Activated CD4-positive, alpha-beta T cell treated with anti-CD3 and anti-CD28 coated beads for 36 hours (primary cell): ENCODE measurements at regions not wholly inside any gene's neighbourhood (a gene's known extent, or its start where the extent isn't known, plus 50 kb on each side); places are given as distances from the start of the nearest gene placed in this dataset.

Experiments used
- ATAC-seq: fragments of 200-7000 bp; cut with Tn5 transposase; one replicate; pipeline ENCODE4 v1.10.0; 2021; ENCODE audit warnings: mild to moderate bottlenecking, moderate library complexity
- CTCF ChIA-PET: fragments of 350-600 bp; sonication (Branson Sonifier 250); formaldehyde crosslinking; loops from one replicate; lab custom pipeline; 2021; ENCODE audit warnings: antibody characterized with exemption; lab: Charles Lee
- POLR2A ChIA-PET: fragments of 350-600 bp; sonication (Branson Sonifier 250); formaldehyde crosslinking; loops from one replicate; lab custom pipeline; 2021; ENCODE audit warnings: antibody characterized with exemption, inconsistent platforms; lab: Charles Lee
- DNase-seq: peaks from one replicate; pipeline ENCODE4 v3.0.0-alpha.2; 2020
- H3K27ac Mint-ChIP-seq: one replicate; pipeline ENCODE4 v1.8.0; 2021; ENCODE audit warnings: mixed read lengths
- H3K27me3 Mint-ChIP-seq: one replicate; pipeline ENCODE4 v1.8.0; 2021; ENCODE audit warnings: mixed read lengths
- H3K36me3 Mint-ChIP-seq: one replicate; pipeline ENCODE4 v1.8.0; 2021; ENCODE audit warnings: low read depth, mixed read lengths
- H3K4me1 Mint-ChIP-seq: one replicate; pipeline ENCODE4 v1.8.0; 2021; ENCODE audit warnings: mixed read lengths
- H3K4me3 Mint-ChIP-seq: one replicate; pipeline ENCODE4 v1.8.0; 2021; ENCODE audit warnings: mild to moderate bottlenecking, moderate library complexity, mixed read lengths
- H3K9me3 Mint-ChIP-seq: one replicate; pipeline ENCODE4 v1.8.0; 2021; ENCODE audit warnings: low read depth, mixed read lengths
- intact Hi-C, 2 experiments: fragments of 100-400 bp; cut with DNase I in 1 of 2; cut with micrococcal nuclease in 1 of 2; formaldehyde crosslinking; loops; one replicate each; pipeline versions ENCODE4 v1.14.2 to v1.15.1; 2022 to 2024; cut with DNase I, micrococcal nuclease

GRCh38 chr5:89372176-89372575 lies 489.2 kb upstream of the MEF2C start:
- Mint-ChIP-seq H3K27ac (no peak overlapping the region), H3K9me3 (peaks cover 2% of the 10 kb centered on the region), H3K4me1 (no peaks in the 10 kb centered on the region), H3K36me3 (no peaks in the 10 kb centered on the region), H3K4me3 (no peak overlapping the region), H3K27me3 (no peaks in the 10 kb centered on the region)
- CTCF ChIA-PET, result interaction anchor here (1.0 kb wide), 1 partner anchor 203 kb away, joined by 3 read pairs; no protein-coding TSS in a partner anchor
- POLR2A ChIA-PET, result no interaction called here
- DNase-seq (no peak), ATAC-seq (no peak)
- intact Hi-C loops, result no loop called here

GRCh38 chr5:89371646-89372045 lies 488.7 kb upstream of the MEF2C start:
- no peaks in the 10 kb centered on the region for H3K27me3 Mint-ChIP-seq
- peaks cover 2% of the 10 kb centered on the region for H3K9me3 Mint-ChIP-seq
- ChIA-PET CTCF (interaction anchor here (1.0 kb wide), 1 partner anchor 202 kb away, joined by 3 read pairs; no protein-coding TSS in a partner anchor), POLR2A (no interaction called here)
- intact Hi-C loops, result no loop called here
- no peak for DNase-seq
- H3K36me3 Mint-ChIP-seq, result no peaks in the 10 kb centered on the region
- H3K27ac Mint-ChIP-seq, result no peak overlapping the region
- no peaks in the 10 kb centered on the region for H3K4me1 Mint-ChIP-seq
- no peak for ATAC-seq
- H3K4me3 Mint-ChIP-seq, result no peak overlapping the region

- Mint-ChIP-seq H3K4me3 (no peak overlapping the region), H3K27me3 (no peaks in the 10 kb centered on the region), H3K4me1 (no peaks in the 10 kb centered on the region), H3K27ac (no peak overlapping the region), H3K36me3 (no peaks in the 10 kb centered on the region), H3K9me3 (peaks cover 1% of the 10 kb centered on the region)
- ATAC-seq (no peak), DNase-seq (no peak)
- CTCF ChIA-PET, result no interaction called here
- POLR2A ChIA-PET, result no interaction called here
- intact Hi-C loops, result no loop called here
Measured at GRCh38 chr5:89359046-89359445, 476.1 kb upstream of the MEF2C start.

- intact Hi-C loops, result no loop called here
- H3K36me3 Mint-ChIP-seq, result no peaks in the 10 kb centered on the region
- H3K27me3 Mint-ChIP-seq, result no peaks in the 10 kb centered on the region
- H3K9me3 Mint-ChIP-seq, result peaks cover 1% of the 10 kb centered on the region
- ATAC-seq, result no peak
- no peak for DNase-seq
- H3K4me3 Mint-ChIP-seq, result no peak overlapping the region
- ChIA-PET CTCF (interaction anchor here (1.9 kb wide), 1 partner anchor 10 kb away, joined by 6 read pairs; no protein-coding TSS in a partner anchor), POLR2A (no interaction called here)
- no peaks in the 10 kb centered on the region for H3K4me1 Mint-ChIP-seq
- no peak overlapping the region for H3K27ac Mint-ChIP-seq
Measured at GRCh38 chr5:89353837-89354551, 471.0 kb upstream of the MEF2C start.

- no peaks in the 10 kb centered on the region for H3K4me1 Mint-ChIP-seq
- no peaks in the 10 kb centered on the region for H3K27me3 Mint-ChIP-seq
- H3K9me3 Mint-ChIP-seq, result peaks cover 1% of the 10 kb centered on the region
- ATAC-seq (no peak), DNase-seq (no peak)
- no peak overlapping the region for H3K27ac Mint-ChIP-seq
- intact Hi-C loops, result no loop called here
- POLR2A ChIA-PET, result no interaction called here
- no peak overlapping the region for H3K4me3 Mint-ChIP-seq
- CTCF ChIA-PET, result no interaction called here
- no peaks in the 10 kb centered on the region for H3K36me3 Mint-ChIP-seq
Measured at GRCh38 chr5:89351975-89352374, 469.0 kb upstream of the MEF2C start.

- peaks cover 2% of the 10 kb centered on the region for H3K4me1 Mint-ChIP-seq
- peaks cover 1% of the 10 kb centered on the region for H3K9me3 Mint-ChIP-seq
- H3K27me3 Mint-ChIP-seq, result no peaks in the 10 kb centered on the region
- ChIA-PET CTCF (no interaction called here), POLR2A (no interaction called here)
- H3K36me3 Mint-ChIP-seq, result no peaks in the 10 kb centered on the region
- no peak for ATAC-seq
- DNase-seq, result no peak
- no peak overlapping the region for H3K27ac Mint-ChIP-seq
- intact Hi-C loops, result no loop called here
- H3K4me3 Mint-ChIP-seq, result no peak overlapping the region
Measured at GRCh38 chr5:89351222-89351621, 468.2 kb upstream of the MEF2C start.

- no peak for ATAC-seq
- intact Hi-C loops, result no loop called here
- Mint-ChIP-seq H3K36me3 (no peaks in the 10 kb centered on the region), H3K4me1 (peaks cover 2% of the 10 kb centered on the region), H3K4me3 (no peak overlapping the region), H3K9me3 (peaks cover 1% of the 10 kb centered on the region), H3K27me3 (no peaks in the 10 kb centered on the region), H3K27ac (no peak overlapping the region)
- no peak for DNase-seq
- CTCF ChIA-PET, result interaction anchor here (1.1 kb wide), 1 partner anchor 12 kb away, joined by 3 read pairs; no protein-coding TSS in a partner anchor
- POLR2A ChIA-PET, result no interaction called here
Measured at GRCh38 chr5:89350684-89351083, 467.7 kb upstream of the MEF2C start.

GRCh38 chr5:89349246-89349980 lies 466.4 kb upstream of the MEF2C start:
- H3K4me1 Mint-ChIP-seq, result peaks cover 2% of the 10 kb centered on the region
- no peak for DNase-seq
- no peaks in the 10 kb centered on the region for H3K27me3 Mint-ChIP-seq
- no peaks in the 10 kb centered on the region for H3K36me3 Mint-ChIP-seq
- H3K27ac Mint-ChIP-seq, result no peak overlapping the region
- intact Hi-C loops, result no loop called here
- ChIA-PET POLR2A (no interaction called here), CTCF (no interaction called here)
- ATAC-seq, result no peak
- no peaks in the 10 kb centered on the region for H3K9me3 Mint-ChIP-seq
- H3K4me3 Mint-ChIP-seq, result no peak overlapping the region

- Mint-ChIP-seq H3K9me3 (no peaks in the 10 kb centered on the region), H3K36me3 (no peaks in the 10 kb centered on the region), H3K4me1 (peaks cover 6% of the 10 kb centered on the region), H3K4me3 (no peak overlapping the region), H3K27ac (no peak overlapping the region), H3K27me3 (peaks cover 2% of the 10 kb centered on the region)
- DNase-seq, result no peak
- intact Hi-C loops, result no loop called here
- POLR2A ChIA-PET, result no interaction called here
- CTCF ChIA-PET, result no interaction called here
- ATAC-seq, result peak; percentile 36
Measured at GRCh38 chr5:89346573-89346972, 463.6 kb upstream of the MEF2C start.

- POLR2A ChIA-PET, result no interaction called here
- Mint-ChIP-seq H3K9me3 (no peaks in the 10 kb centered on the region), H3K4me1 (peaks cover 6% of the 10 kb centered on the region), H3K4me3 (no peak overlapping the region), H3K27ac (no peak overlapping the region), H3K36me3 (no peaks in the 10 kb centered on the region), H3K27me3 (peaks cover 2% of the 10 kb centered on the region)
- DNase-seq (peak; percentile 39), ATAC-seq (peak; percentile 65)
- CTCF ChIA-PET, result interaction anchor here (0.6 to 1.7 kb wide), 3 partner anchors 11 to 668 kb away, joined by 3 to 6 read pairs (median 3); no protein-coding TSS in a partner anchor
- intact Hi-C loops, result no loop called here
Measured at GRCh38 chr5:89343666-89344065, 460.7 kb upstream of the MEF2C start.

GRCh38 chr5:89342106-89342876 lies 459.3 kb upstream of the MEF2C start:
- H3K27me3 Mint-ChIP-seq, result peaks cover 2% of the 10 kb centered on the region
- no peak overlapping the region for H3K27ac Mint-ChIP-seq
- peaks cover 6% of the 10 kb centered on the region for H3K4me1 Mint-ChIP-seq
- H3K9me3 Mint-ChIP-seq, result no peaks in the 10 kb centered on the region
- H3K4me3 Mint-ChIP-seq, result no peak overlapping the region
- no peaks in the 10 kb centered on the region for H3K36me3 Mint-ChIP-seq
- intact Hi-C loops, result no loop called here
- POLR2A ChIA-PET, result no interaction called here
- CTCF ChIA-PET, result no interaction called here
- DNase-seq (no peak), ATAC-seq (no peak)
